Epidermal melanocyte (primary cell): ENCODE measurements at regions not wholly inside any gene's neighbourhood (a gene's known extent, or its start where the extent isn't known, plus 50 kb on each side); places are given as distances from the start of the nearest gene placed in this dataset.

ENCODE experiments used
- DNase-seq: peaks from one replicate; pipeline ENCODE4 v3.0.0; 2011; ENCODE audit warnings: low spot score; ENCODE audit not compliant: insufficient read length

DNA sequence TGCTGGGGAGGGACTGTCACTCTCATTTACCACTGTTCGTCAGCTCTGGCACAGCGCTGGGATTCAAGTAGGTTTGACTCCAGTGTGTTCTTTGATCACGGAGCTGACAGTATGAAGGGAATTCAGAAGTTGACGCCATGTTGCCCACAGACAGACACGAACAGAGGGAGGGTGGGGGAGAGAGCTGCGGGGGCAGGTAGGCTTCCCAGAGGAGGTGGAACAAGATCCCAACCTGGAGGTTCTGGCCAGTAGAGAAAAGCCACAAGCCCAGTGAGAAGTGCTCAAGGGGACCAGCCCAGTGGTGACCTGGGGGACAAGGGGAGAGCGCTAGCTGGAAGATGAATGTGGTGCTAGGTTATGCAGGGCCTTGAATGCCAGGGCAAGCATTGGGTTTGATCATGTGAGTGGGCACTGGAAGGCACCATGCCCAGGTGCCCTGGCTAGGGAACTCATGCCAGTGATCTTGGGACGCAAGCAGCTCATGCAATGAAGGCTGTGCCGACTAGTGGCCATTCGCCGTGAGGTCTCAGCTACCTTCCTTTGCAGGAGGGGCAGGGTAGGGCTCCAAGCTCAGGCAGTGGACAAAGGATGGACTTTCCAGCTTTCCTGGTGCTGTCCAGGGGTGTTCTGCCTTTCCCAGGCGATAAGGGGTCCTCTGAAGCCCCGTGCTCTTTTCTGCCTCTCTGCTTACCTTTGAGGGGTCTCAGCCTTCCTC lies 50.4 kb upstream of the APCDD1L start:
- no peak for DNase-seq
